ENCODE measurements at regions not wholly inside any gene's neighbourhood (a gene's known extent, or its start where the extent isn't known, plus 50 kb on each side); places are given as distances from the start of the nearest gene placed in this dataset.
A peak's percentile ranks its signal among the peaks of the same experiment; 100 is the strongest.

- Histone ChIP-seq H3F3A (replicated peaks; ENCODE audit: low read depth) (no peaks in the 10 kb centered on the region), H3K4me3 (0 out of 2 replicates have a peak overlapping the region, but pooled peaks have one; percentile 10), H3K79me2 (replicated peaks; ENCODE audit: insufficient read depth) (no peaks in the 10 kb centered on the region), H3K4me1 (ENCODE audit: insufficient read depth) (peaks cover 81% of the 10 kb centered on the region), H3K27me3 (ENCODE audit: insufficient read depth) (no peaks in the 10 kb centered on the region), H3K9me2 (ENCODE audit: insufficient read depth) (no peaks in the 10 kb centered on the region), H3K27ac (ENCODE audit: low read depth) (peak overlapping the region; percentile 9; the same call in 1 of the 2 replicates), H3K36me3 (ENCODE audit: insufficient read depth) (no peaks in the 10 kb centered on the region), H4K20me1 (replicated peaks; ENCODE audit: insufficient read depth) (no peaks in the 10 kb centered on the region), H2AFZ (no peak overlapping the region), H3K4me2 (peak overlapping the region; percentile 30)
- H3K27ac Mint-ChIP-seq = peak overlapping the region; percentile 64
- ATAC-seq = peak; percentile 54
- peak; percentile 14 for DNase-seq (ENCODE audit: low spot score)
- TF ChIP-seq REST (IDR thresholded peaks at IDR 0.05; ENCODE audit: unreplicated experiment) = no peak
- TF ChIP-seq ZNF462 (CRISPR knock-in tag; IDR thresholded peaks at IDR 0.05) = no peak
- no peak for TF ChIP-seq EZH2phosphoT487 (IDR thresholded peaks at IDR 0.05; ENCODE audit: unreplicated experiment)
- TF ChIP-seq NANOG (IDR thresholded peaks at IDR 0.05; ENCODE audit: borderline replicate concordance) = no peak
- no peak for TF ChIP-seq ETS1 (IDR thresholded peaks at IDR 0.05)
- TF ChIP-seq CREB1 (CRISPR knock-in tag; IDR thresholded peaks at IDR 0.05; ENCODE audit: low read depth) = no peak
- TF ChIP-seq CTCF (conservative IDR thresholded peaks at IDR 0.05; ENCODE audit: low read depth in 2 of 2) = no peak
- TF ChIP-seq ZNF331 (CRISPR knock-in tag; IDR thresholded peaks at IDR 0.05; ENCODE audit: low read depth) = no peak
- TF ChIP-seq POLR2AphosphoS5 (IDR thresholded peaks at IDR 0.05; ENCODE audit: low read depth) = no peak
- TF ChIP-seq EZH2 (IDR thresholded peaks at IDR 0.05; ENCODE audit: low read depth, unreplicated experiment) = no peak
- TF ChIP-seq STAT1 (IDR thresholded peaks at IDR 0.05; ENCODE audit: unreplicated experiment) = no peak
- TF ChIP-seq JUNB (IDR thresholded peaks at IDR 0.05; ENCODE audit: unreplicated experiment) = no peak
- TF ChIP-seq ZNF114 (CRISPR knock-in tag; IDR thresholded peaks at IDR 0.05) = no peak
- peaks cover 3% of the 10 kb centered on the region for H3K27me3 Mint-ChIP-seq (ENCODE audit: insufficient read depth, low read depth, poor library complexity)
- H3K36me3 Mint-ChIP-seq (ENCODE audit: low read depth) = no peaks in the 10 kb centered on the region; the same call in 2 of the 3 replicates
- no peaks in the 10 kb centered on the region for H3K9me3 Mint-ChIP-seq
- H3K4me1 Mint-ChIP-seq = peaks cover 80% of the 10 kb centered on the region
- H3K4me3 Mint-ChIP-seq = no peak overlapping the region
Measured at GRCh38 chr3:83003917-83004316, 1242.5 kb upstream of the GBE1 start.
